Esophagus muscularis mucosa (tissue), 4 donors: ENCODE measurements at regions not wholly inside any gene's neighbourhood (a gene's known extent, or its start where the extent isn't known, plus 50 kb on each side); places are given as distances from the start of the nearest gene placed in this dataset.
A peak's percentile ranks its signal among the peaks of the same experiment; 100 is the strongest.

Source experiments
- DNase-seq: peaks from one replicate; pipeline ENCODE4 v3.0.0-alpha.2; 2017; ENCODE audit errors: extremely low spot score
- H3K27ac ChIP-seq, 4 donors: fragments of 200-600 bp; sonication (generic); replicated peaks in 1 of 4; 1 replicate in 3 of 4; 2 replicates in 1 of 4; pipeline ENCODE4 v1.5.1; 2016 to 2019; ENCODE audit warnings: mild to moderate bottlenecking in 1 of 4
- H3K27me3 ChIP-seq, 4 donors: fragments of 200-600 bp; sonication (generic); one replicate each; pipeline versions ENCODE4 v1.5.1 to v1.6.0; 2016 to 2019
- H3K36me3 ChIP-seq, 4 donors: fragments of 200-600 bp; sonication (generic); one replicate each; pipeline ENCODE4 v1.5.1; 2016 to 2019
- H3K4me1 ChIP-seq, 4 donors: fragments of 200-600 bp; sonication (generic); one replicate each; pipeline ENCODE4 v1.5.1; 2016 to 2019
- H3K4me3 ChIP-seq, 4 donors: fragments of 200-600 bp; sonication (generic); 1 replicate in 2 of 4; 2 replicates in 2 of 4; pipeline ENCODE4 v1.5.1; 2016 to 2019; ENCODE audit warnings: mild to moderate bottlenecking in 4 of 4, moderate library complexity in 1 of 4
- H3K9me3 ChIP-seq, 4 donors: fragments of 200-600 bp; sonication (generic); 1 replicate in 3 of 4; 2 replicates in 1 of 4; pipeline ENCODE4 v1.5.1; 2016 to 2019
- CTCF ChIP-seq, 3 experiments: fragments of 200-600 bp in 2 of 3; fragments of 450-650 bp in 1 of 3; sonication (generic) in 2 of 3; IDR thresholded peaks; one replicate each; pipeline ENCODE4 v1.5.1; 2017 to 2019; ENCODE audit warnings: antibody characterized with exemption in 3 of 3, mild to moderate bottlenecking in 2 of 3, moderate library complexity in 1 of 3
- EP300 ChIP-seq: sonication (generic); formaldehyde crosslinking; IDR thresholded peaks from one replicate; pipeline ENCODE4 v1.6.1; 2017; ENCODE audit warnings: antibody characterized with exemption
- POLR2A ChIP-seq: fragments of 450-650 bp; IDR thresholded peaks from one replicate; pipeline ENCODE4 v1.6.1; 2017; ENCODE audit warnings: antibody characterized with exemption, moderate library complexity, mild to moderate bottlenecking, low read depth
- POLR2AphosphoS5 ChIP-seq, 2 donors: sonication (generic); formaldehyde crosslinking; IDR thresholded peaks; one replicate each; pipeline ENCODE4 v1.6.1; 2017; ENCODE audit warnings: antibody characterized with exemption in 2 of 2
- WGBS: methylation state at CpG from one replicate; pipeline ENCODE4 v1.1.5; 2018; 5-methylcytosine and 5-hydroxymethylcytosine counted together
- intact Hi-C: fragments of 100-400 bp; cut with DNase I; formaldehyde crosslinking; loops from one replicate; pipeline ENCODE4 v1.15.1; 2023

GRCh38 chr4:173891072-173891471 lies 361.0 kb upstream of the HAND2 start:
- no peaks in the 10 kb centered on the region for H3K4me1 ChIP-seq
- intact Hi-C loops, result no loop called here
- H3K27ac ChIP-seq, result no peak overlapping the region
- 85% methylated on average over 3 of the region's 3 CpGs for WGBS
- H3K9me3 ChIP-seq, result peaks cover 0 to 4% (median 0%) of the 10 kb centered on the region in 4 donors
- TF ChIP-seq EP300 (no peak), POLR2A (no peak)
- H3K4me3 ChIP-seq, result no peak overlapping the region
- H3K27me3 ChIP-seq, result no peaks in the 10 kb centered on the region
- DNase-seq, result no peak
- H3K36me3 ChIP-seq, result no peaks in the 10 kb centered on the region

GRCh38 chr4:173883821-173884220 lies 353.8 kb upstream of the HAND2 start:
- H3K9me3 ChIP-seq, result peaks cover 0 to 5% (median 0%) of the 10 kb centered on the region in 4 donors
- H3K27ac ChIP-seq, result no peak overlapping the region
- no peaks in the 10 kb centered on the region for H3K36me3 ChIP-seq
- H3K27me3 ChIP-seq, result no peaks in the 10 kb centered on the region
- TF ChIP-seq CTCF (IDR thresholded peaks at IDR 0.05), result no peak
- no peak for TF ChIP-seq POLR2AphosphoS5 (IDR thresholded peaks at IDR 0.05)
- TF ChIP-seq EP300, result no peak
- no peak for TF ChIP-seq POLR2A
- no peaks in the 10 kb centered on the region for H3K4me1 ChIP-seq
- intact Hi-C loops, result no loop called here
- WGBS, result 75% methylated on average over 4 of the region's 4 CpGs
- DNase-seq, result no peak
- no peak overlapping the region for H3K4me3 ChIP-seq

GRCh38 chr4:173880897-173881296 lies 350.9 kb upstream of the HAND2 start:
- TF ChIP-seq CTCF (IDR thresholded peaks at IDR 0.05) (no peak), EP300 (no peak), POLR2AphosphoS5 (IDR thresholded peaks at IDR 0.05) (no peak), POLR2A (no peak)
- no peaks in the 10 kb centered on the region for H3K36me3 ChIP-seq
- H3K27me3 ChIP-seq, result no peaks in the 10 kb centered on the region
- DNase-seq, result no peak
- H3K9me3 ChIP-seq, result no peaks in the 10 kb centered on the region
- intact Hi-C loops, result no loop called here
- H3K4me3 ChIP-seq, result no peak overlapping the region
- H3K4me1 ChIP-seq, result no peaks in the 10 kb centered on the region
- 39% methylated on average over 1 of the region's 1 CpG for WGBS
- H3K27ac ChIP-seq, result no peak overlapping the region

GRCh38 chr4:173879509-173879908 lies 349.5 kb upstream of the HAND2 start:
- Histone ChIP-seq H3K4me1 (no peaks in the 10 kb centered on the region), H3K27ac (no peak overlapping the region), H3K36me3 (no peaks in the 10 kb centered on the region), H3K4me3 (no peak overlapping the region), H3K9me3 (no peaks in the 10 kb centered on the region), H3K27me3 (no peaks in the 10 kb centered on the region)
- intact Hi-C loops, result no loop called here
- WGBS, result 93% methylated on average over 5 of the region's 5 CpGs
- DNase-seq, result no peak
- TF ChIP-seq POLR2A (no peak), EP300 (no peak), POLR2AphosphoS5 (IDR thresholded peaks at IDR 0.05) (no peak), CTCF (IDR thresholded peaks at IDR 0.05) (no peak)

GRCh38 chr4:173878701-173879100 lies 348.7 kb upstream of the HAND2 start:
- Histone ChIP-seq H3K27ac (no peak overlapping the region), H3K9me3 (no peaks in the 10 kb centered on the region), H3K4me1 (no peaks in the 10 kb centered on the region), H3K4me3 (no peak overlapping the region), H3K36me3 (no peaks in the 10 kb centered on the region), H3K27me3 (no peaks in the 10 kb centered on the region)
- WGBS, result 68% methylated on average over 5 of the region's 5 CpGs
- no peak for DNase-seq
- TF ChIP-seq POLR2AphosphoS5 (IDR thresholded peaks at IDR 0.05), result peak in 1 of 2 donors; percentile 26
- no peak for TF ChIP-seq POLR2A
- TF ChIP-seq CTCF (IDR thresholded peaks at IDR 0.05), result no peak
- TF ChIP-seq EP300, result no peak
- intact Hi-C loops, result no loop called here
